Natural killer cell treated with Interleukin-12 subunit alpha and Interleukin-12 subunit beta and Interleukin-15 and Interleukin-18, amount 100 ng/mL, for 72 hours (primary cell): ENCODE measurements at regions not wholly inside any gene's neighbourhood (a gene's known extent, or its start where the extent isn't known, plus 50 kb on each side); places are given as distances from the start of the nearest gene placed in this dataset.
"Not testable (repeated sequence)": the region's sequence is repeated elsewhere in the genome, so short reads cannot be mapped to it uniquely, and the experiment has no call there.

ENCODE experiments used
- ATAC-seq, 2 donors: fragments of 150-1000 bp; cut with Tn5 transposase in 1 of 2; sonication (Bioruptor Pico), chemical (Tn5 transposase) in 1 of 2; 2 replicates each; pipeline ENCODE4 v1.10.0; 2021
- DNase-seq: peaks from one replicate; pipeline ENCODE4 v3.0.0; 2022; ENCODE audit warnings: low spot score
- H3K27ac Mint-ChIP-seq, 2 donors: 1 replicate in 1 of 2; 2 replicates in 1 of 2; pipeline ENCODE4 v1.8.0; 2022; ENCODE audit warnings: mixed read lengths in 2 of 2, mild to moderate bottlenecking in 1 of 2, moderate library complexity in 1 of 2
- H3K27me3 Mint-ChIP-seq, 2 donors: 1 replicate in 1 of 2; 2 replicates in 1 of 2; pipeline ENCODE4 v1.8.0; 2022; ENCODE audit warnings: mixed read lengths in 2 of 2
- H3K36me3 Mint-ChIP-seq: one replicate; pipeline ENCODE4 v1.8.0; 2022; ENCODE audit warnings: mixed read lengths
- H3K4me1 Mint-ChIP-seq, 2 donors: 1 replicate in 1 of 2; 2 replicates in 1 of 2; pipeline ENCODE4 v1.8.0; 2022; ENCODE audit warnings: low read depth in 2 of 2, mixed read lengths in 2 of 2, mild to moderate bottlenecking in 1 of 2
- H3K4me3 Mint-ChIP-seq: one replicate; pipeline ENCODE4 v1.8.0; 2022; ENCODE audit warnings: mixed read lengths
- H3K9me3 Mint-ChIP-seq: 2 replicates; pipeline ENCODE4 v1.8.0; 2022; ENCODE audit warnings: mixed read lengths

DNA sequence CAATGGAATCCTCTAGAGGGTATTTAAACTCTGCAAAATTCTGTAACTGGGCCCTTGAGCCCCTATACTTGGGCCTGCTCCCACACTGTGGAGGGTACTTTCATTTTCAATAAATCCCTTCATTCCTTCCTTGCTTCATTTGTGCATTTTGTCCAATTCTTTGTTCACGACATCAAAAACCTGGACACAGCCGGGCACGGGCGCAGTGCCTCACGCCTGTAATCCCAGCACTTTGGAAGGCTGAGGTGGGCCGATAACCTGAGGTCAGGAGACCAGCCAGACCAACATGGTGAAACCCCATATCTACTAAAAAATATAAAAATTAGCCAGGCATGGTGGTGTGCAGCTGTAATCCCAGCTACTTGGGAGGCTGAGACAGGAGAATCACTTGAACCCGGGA is 714.9 kb upstream of the NOVA1 start:
- not testable (repeated sequence) for H3K4me3 Mint-ChIP-seq, H3K27me3 Mint-ChIP-seq, H3K9me3 Mint-ChIP-seq, H3K36me3 Mint-ChIP-seq, H3K27ac Mint-ChIP-seq, ATAC-seq, H3K4me1 Mint-ChIP-seq, DNase-seq

DNA sequence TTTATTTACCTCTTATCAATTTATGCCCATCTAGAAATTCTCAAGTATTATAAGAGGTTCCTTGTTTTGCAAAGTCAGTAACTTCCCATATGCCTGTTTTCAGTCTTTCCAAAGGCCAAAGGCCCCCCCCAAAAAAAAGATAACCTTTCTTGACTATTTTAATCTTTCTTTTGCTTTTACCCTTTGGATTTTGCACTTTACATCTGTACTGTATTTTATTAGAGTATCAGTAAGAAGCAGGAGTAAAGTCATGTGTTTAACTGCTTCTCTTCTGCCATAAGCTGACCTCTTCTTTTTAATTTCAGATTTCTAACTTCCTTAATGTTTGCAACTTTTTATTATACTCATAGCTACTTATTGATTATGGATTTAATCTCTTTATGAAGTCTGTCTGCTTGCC is 716.4 kb upstream of the NOVA1 start:
- Mint-ChIP-seq H3K27ac (no peak overlapping the region), H3K9me3 (peaks cover 8% of the 10 kb centered on the region), H3K4me1 (no peaks in the 10 kb centered on the region), H3K27me3 (no peaks in the 10 kb centered on the region), H3K4me3 (no peak overlapping the region), H3K36me3 (no peaks in the 10 kb centered on the region)
- DNase-seq (no peak), ATAC-seq (no peak)

DNA sequence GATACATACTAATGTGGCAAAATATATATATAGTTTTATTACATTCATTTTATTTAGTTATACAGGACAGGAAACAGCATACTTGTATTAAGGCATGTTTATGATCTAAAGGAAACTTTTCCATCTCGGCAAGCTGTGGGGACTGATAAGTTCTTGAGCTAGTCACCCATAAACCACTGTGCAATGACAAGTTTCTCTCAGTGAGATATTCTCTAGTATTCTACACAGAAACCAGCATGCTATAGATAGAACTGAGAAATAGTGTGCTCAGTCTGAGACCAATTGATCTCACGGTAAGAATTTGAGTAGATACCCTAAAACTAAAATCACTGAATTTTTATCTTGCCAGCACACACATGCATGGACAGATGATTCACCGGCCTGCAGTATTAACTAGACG is 717.6 kb upstream of the NOVA1 start:
- Mint-ChIP-seq H3K4me3 (no peak overlapping the region), H3K27me3 (no peaks in the 10 kb centered on the region), H3K27ac (no peak overlapping the region), H3K4me1 (no peaks in the 10 kb centered on the region), H3K9me3 (peaks cover 8% of the 10 kb centered on the region), H3K36me3 (no peaks in the 10 kb centered on the region)
- ATAC-seq (no peak), DNase-seq (no peak)

- DNase-seq (no peak), ATAC-seq (no peak)
- Mint-ChIP-seq H3K27ac (no peak overlapping the region), H3K4me1 (no peaks in the 10 kb centered on the region), H3K9me3 (peaks cover 8% of the 10 kb centered on the region), H3K27me3 (no peaks in the 10 kb centered on the region), H3K4me3 (no peak overlapping the region), H3K36me3 (no peaks in the 10 kb centered on the region)
These were observed 718.1 kb upstream of the NOVA1 start for GRCh38 chr14:27315947-27316346.

DNA sequence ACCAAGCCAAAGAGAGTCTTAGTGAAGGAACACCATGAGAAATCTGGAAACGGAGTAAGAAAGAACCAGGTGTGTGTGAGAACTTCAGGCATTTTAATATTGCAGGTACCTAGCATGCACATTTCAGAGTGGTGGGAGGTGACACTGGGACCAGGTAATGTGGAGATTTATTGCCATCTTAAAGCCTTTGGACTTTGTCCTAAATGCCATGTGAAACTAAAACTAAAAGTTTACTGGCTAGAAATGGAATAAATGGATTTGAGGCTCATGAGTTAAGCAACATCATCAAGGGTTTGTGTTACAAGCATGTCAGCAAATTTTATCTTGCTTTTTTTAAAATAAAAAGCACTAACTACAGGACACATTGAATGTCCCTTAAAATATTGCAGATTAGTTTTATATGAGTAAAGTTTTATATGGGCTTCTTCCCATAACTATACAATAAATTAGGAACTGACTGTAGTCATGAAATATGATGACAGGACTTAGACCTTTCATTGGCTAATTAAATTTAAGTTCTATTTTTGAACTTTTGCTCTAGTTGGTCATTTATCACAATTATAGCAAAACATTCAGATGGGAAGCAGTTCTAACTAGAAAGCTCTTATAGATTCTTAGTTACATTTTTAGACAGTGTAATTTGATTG is 721.1 kb upstream of the NOVA1 start:
- Mint-ChIP-seq H3K27me3 (no peaks in the 10 kb centered on the region), H3K4me1 (no peaks in the 10 kb centered on the region), H3K9me3 (peaks cover 8% of the 10 kb centered on the region), H3K27ac (no peak overlapping the region), H3K4me3 (no peak overlapping the region), H3K36me3 (no peaks in the 10 kb centered on the region)
- ATAC-seq (no peak), DNase-seq (no peak)

DNA sequence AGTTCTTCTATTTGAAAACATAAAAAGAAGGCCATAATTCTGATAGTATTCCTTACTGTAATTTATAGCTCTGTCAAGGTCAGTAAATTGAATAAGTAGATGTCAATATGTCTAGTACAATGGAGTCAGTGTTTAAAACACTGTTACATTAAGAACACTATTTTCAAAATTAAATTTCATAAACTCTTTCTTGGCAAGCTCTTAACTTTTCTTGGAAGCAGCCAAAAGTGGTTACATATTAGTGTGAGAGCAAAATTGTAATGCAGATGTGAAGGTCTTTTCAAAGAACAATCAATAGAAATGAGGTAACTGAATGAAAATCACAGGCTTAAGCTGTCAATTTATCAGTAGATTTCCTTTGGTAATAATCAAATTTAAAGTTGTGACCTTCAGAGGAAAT is 722.4 kb upstream of the NOVA1 start:
- H3K27me3 Mint-ChIP-seq = no peaks in the 10 kb centered on the region
- H3K27ac Mint-ChIP-seq = no peak overlapping the region
- ATAC-seq (no peak), DNase-seq (no peak)
- H3K36me3 Mint-ChIP-seq = no peaks in the 10 kb centered on the region
- H3K4me3 Mint-ChIP-seq = no peak overlapping the region
- no peaks in the 10 kb centered on the region for H3K4me1 Mint-ChIP-seq
- H3K9me3 Mint-ChIP-seq = peaks cover 4% of the 10 kb centered on the region

GRCh38 chr14:27327095-27327494 is 729.3 kb upstream of the NOVA1 start:
- no peaks in the 10 kb centered on the region for H3K27me3 Mint-ChIP-seq
- peaks cover 18% of the 10 kb centered on the region for H3K9me3 Mint-ChIP-seq
- no peak overlapping the region for H3K27ac Mint-ChIP-seq
- no peak for ATAC-seq
- H3K4me1 Mint-ChIP-seq = no peaks in the 10 kb centered on the region
- H3K4me3 Mint-ChIP-seq = no peak overlapping the region
- peaks cover 9% of the 10 kb centered on the region for H3K36me3 Mint-ChIP-seq
- DNase-seq = no peak

GRCh38 chr14:27338012-27338411 is 740.2 kb upstream of the NOVA1 start:
- Mint-ChIP-seq H3K27ac (no peak overlapping the region), H3K4me3 (no peak overlapping the region), H3K4me1 (no peaks in the 10 kb centered on the region), H3K27me3 (no peaks in the 10 kb centered on the region), H3K36me3 (no peaks in the 10 kb centered on the region), H3K9me3 (peaks cover 22% of the 10 kb centered on the region)
- no peak for ATAC-seq
- no peak for DNase-seq

DNA sequence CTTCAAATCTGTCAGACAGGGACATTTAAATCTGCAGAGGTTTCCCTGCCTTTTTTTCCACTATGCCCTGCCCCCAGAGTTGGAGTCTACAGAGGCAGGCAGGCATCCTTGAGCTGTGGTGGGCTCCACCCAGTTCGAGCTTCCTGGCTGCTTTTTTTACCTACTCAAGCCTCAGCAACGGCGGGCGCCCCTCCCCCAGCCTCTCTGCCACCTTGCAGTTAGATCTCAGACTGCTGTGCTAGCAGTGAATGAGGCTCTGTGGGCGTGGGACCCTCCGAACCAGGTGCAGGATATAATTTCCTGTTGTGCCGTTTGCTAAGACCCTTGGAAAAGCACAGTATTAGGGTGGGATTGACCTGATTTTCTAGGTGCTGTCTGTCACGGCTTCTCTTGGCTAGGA is 765.2 kb upstream of the NOVA1 start:
- not testable (repeated sequence) for H3K36me3 Mint-ChIP-seq, H3K27ac Mint-ChIP-seq, H3K4me1 Mint-ChIP-seq, H3K27me3 Mint-ChIP-seq, H3K4me3 Mint-ChIP-seq, DNase-seq, ATAC-seq
- H3K9me3 Mint-ChIP-seq = peaks cover 27% of the 10 kb centered on the region

DNA sequence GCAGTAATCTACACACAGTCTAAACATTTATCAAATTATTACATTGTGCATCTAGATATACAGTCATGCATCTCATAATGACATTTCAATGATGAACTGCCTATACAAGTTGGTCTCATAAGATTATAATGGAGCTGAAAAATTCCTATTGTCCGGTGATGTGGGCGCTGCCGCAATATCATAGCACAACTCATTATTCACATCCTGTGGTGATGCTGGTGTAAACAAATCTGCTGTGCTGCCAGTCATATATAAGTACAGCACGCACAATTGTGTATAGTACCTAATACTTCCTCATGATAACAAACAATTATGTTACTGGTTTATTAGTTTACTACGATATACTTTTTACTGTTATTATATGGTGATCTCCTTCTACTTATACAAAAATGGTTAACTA is 768.8 kb upstream of the NOVA1 start:
- ATAC-seq (no peak), DNase-seq (no peak)
- Mint-ChIP-seq H3K36me3 (no peaks in the 10 kb centered on the region), H3K27ac (no peak overlapping the region), H3K4me3 (no peak overlapping the region), H3K4me1 (no peaks in the 10 kb centered on the region), H3K9me3 (peaks cover 10% of the 10 kb centered on the region), H3K27me3 (no peaks in the 10 kb centered on the region)

DNA sequence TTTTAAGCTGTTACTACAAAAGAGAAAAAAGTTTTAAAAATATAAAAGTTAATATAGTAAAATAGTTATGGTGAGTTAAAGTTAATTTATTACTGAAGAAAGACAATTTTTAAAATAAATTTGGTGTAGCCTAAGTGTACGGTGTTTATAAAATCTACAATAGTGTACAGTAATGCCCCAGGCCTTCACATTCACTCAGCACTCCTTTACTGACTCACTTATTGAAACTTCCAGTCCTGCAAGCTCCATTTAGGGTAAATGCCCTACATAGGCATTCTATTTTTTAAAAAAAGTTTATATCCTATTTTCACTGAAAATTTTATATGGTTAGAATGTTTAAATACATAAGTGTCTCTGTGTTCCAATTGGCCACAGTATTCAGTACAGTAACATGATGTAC is 769.5 kb upstream of the NOVA1 start:
- ATAC-seq = no peak
- H3K4me1 Mint-ChIP-seq = no peaks in the 10 kb centered on the region
- H3K4me3 Mint-ChIP-seq = no peak overlapping the region
- peaks cover 5% of the 10 kb centered on the region for H3K9me3 Mint-ChIP-seq
- DNase-seq = no peak
- H3K36me3 Mint-ChIP-seq = no peaks in the 10 kb centered on the region
- H3K27ac Mint-ChIP-seq = no peak overlapping the region
- H3K27me3 Mint-ChIP-seq = no peaks in the 10 kb centered on the region

DNA sequence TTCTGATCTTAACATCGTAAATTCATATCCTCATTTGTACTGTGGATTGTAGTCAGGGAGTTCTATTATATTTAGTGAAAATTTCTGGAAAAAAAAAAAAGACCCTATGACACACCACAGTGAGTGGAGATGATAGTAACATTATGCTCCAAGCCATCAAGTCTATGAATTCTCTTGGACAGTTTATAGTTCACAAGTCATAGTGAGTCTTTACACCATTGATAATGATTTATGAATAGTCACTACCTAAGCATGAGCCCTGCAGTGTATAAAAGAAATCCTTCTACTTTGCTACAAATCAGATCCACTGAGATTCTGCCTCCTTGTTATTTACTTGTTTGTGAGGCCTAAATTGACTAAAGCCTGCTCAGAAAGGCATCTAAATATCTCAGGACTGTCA is 772.2 kb upstream of the NOVA1 start:
- Mint-ChIP-seq H3K9me3 (peaks cover 8% of the 10 kb centered on the region), H3K4me1 (no peaks in the 10 kb centered on the region), H3K27ac (no peak overlapping the region), H3K27me3 (no peaks in the 10 kb centered on the region), H3K4me3 (no peak overlapping the region), H3K36me3 (no peaks in the 10 kb centered on the region)
- no peak for DNase-seq
- ATAC-seq = no peak

DNA sequence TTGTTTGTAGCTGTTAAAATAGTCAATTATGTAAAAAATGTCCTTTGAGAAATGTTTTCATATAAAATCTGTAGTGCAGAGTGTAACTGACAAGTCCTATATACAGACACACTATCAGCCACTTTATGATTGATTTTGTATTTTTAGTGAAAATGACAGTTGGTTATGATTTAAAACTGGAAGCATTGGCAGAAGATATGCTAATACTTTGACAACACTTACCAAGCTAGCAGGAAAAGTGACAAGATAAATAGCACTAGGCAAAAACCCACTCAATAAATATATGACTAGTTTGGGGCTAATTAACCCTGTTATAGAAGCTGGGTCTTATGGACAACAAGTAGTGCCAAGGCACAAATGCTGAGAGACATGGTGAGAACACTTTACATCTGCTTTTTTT is 772.9 kb upstream of the NOVA1 start:
- Mint-ChIP-seq H3K36me3 (no peaks in the 10 kb centered on the region), H3K27me3 (no peaks in the 10 kb centered on the region), H3K4me1 (no peaks in the 10 kb centered on the region), H3K9me3 (peaks cover 8% of the 10 kb centered on the region), H3K27ac (no peak overlapping the region), H3K4me3 (no peak overlapping the region)
- no peak for ATAC-seq
- DNase-seq = no peak

DNA sequence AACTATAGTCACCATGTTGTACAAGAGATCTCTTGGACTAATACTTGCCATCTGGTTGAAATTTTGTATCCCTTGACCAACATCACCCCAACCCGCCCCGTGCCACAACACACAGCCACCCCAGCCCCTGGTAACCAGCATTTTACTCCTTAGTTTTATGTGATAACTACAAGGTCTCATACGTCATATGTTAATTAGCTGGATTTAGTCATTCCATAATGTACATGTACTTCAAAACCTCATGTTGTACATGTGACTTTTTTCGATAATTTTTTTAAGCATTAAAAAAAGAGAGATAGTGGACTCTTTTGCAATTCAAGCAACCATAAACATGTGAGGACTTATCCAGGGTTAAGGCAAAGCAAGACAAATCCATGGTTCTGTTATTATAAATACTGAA is 773.4 kb upstream of the NOVA1 start:
- ATAC-seq (no peak), DNase-seq (no peak)
- H3K4me1 Mint-ChIP-seq = no peaks in the 10 kb centered on the region
- H3K9me3 Mint-ChIP-seq = peaks cover 6% of the 10 kb centered on the region
- H3K27me3 Mint-ChIP-seq = no peaks in the 10 kb centered on the region
- no peaks in the 10 kb centered on the region for H3K36me3 Mint-ChIP-seq
- no peak overlapping the region for H3K27ac Mint-ChIP-seq
- no peak overlapping the region for H3K4me3 Mint-ChIP-seq

DNA sequence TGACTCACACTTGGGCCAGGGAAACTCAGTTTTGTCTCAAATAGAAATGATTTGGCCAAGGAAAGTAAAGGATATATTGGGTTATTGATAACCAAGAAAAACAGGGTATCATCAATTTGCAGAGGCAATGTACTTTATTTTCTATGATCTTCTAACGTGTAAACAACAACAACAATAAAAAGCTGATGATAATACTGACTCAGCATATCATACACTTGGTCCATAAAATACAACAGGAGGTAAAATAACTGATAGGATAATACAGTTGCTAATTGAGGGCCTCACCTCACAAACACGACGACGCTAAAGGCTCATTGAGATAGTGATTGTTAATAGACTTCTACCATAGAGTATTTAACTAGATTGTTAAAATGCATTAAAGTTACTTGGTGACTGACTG is 774.0 kb upstream of the NOVA1 start:
- H3K27me3 Mint-ChIP-seq = no peaks in the 10 kb centered on the region
- no peak for ATAC-seq
- no peaks in the 10 kb centered on the region for H3K36me3 Mint-ChIP-seq

More for the DNA sequence above, 774.0 kb upstream of the NOVA1 start:
- Mint-ChIP-seq H3K4me1 (no peaks in the 10 kb centered on the region), H3K4me3 (no peak overlapping the region), H3K27ac (no peak overlapping the region), H3K9me3 (peaks cover 7% of the 10 kb centered on the region)
- no peak for DNase-seq
